K562 (cell line): ENCODE measurements at regions not wholly inside any gene's neighbourhood (a gene's known extent, or its start where the extent isn't known, plus 50 kb on each side); places are given as distances from the start of the nearest gene placed in this dataset.

Source experiments
- AFF1 ChIP-seq, 2 experiments: fragments of 450-650 bp; IDR thresholded peaks; 2 replicates each; pipeline ENCODE4 v1.6.1; 2018; ENCODE audit warnings: mild to moderate bottlenecking in 2 of 2, low read depth in 1 of 2; ENCODE audit not compliant: partially characterized antibody in 2 of 2
- BCOR ChIP-seq: fragments of 450-650 bp; IDR thresholded peaks from 2 replicates; pipeline ENCODE4 v1.6.1; 2016
- BRF2 ChIP-seq: IDR thresholded peaks from 3 replicates; pipeline ENCODE4 v1.6.1; 2011; ENCODE audit warnings: borderline replicate concordance, mild to moderate bottlenecking; ENCODE audit not compliant: insufficient read length, insufficient read depth
- CHCHD3 ChIP-seq: fragments of 250-450 bp; sonication (Bioruptor Pico); IDR thresholded peaks from 2 replicates; pipeline ENCODE4 v2.1.2; 2022; ENCODE audit warnings: mild to moderate bottlenecking
- DPF2 ChIP-seq: fragments of 450-650 bp; IDR thresholded peaks from 2 replicates; pipeline ENCODE4 v1.6.1; 2016
- GTF2E2 ChIP-seq: fragments of 200-800 bp; sonication (Bioruptor generic); IDR thresholded peaks from 2 replicates; pipeline ENCODE4 v1.6.1; 2016; ENCODE audit warnings: missing genetic modification characterization, missing compliant biosample characterization
- HDAC2 ChIP-seq: fragments of 450-650 bp; IDR thresholded peaks from 2 replicates; pipeline ENCODE4 v1.6.1; 2016; ENCODE audit warnings: mild to moderate bottlenecking
- JUND ChIP-seq, 2 experiments: IDR thresholded peaks; 2 replicates in 1 of 2; 3 replicates in 1 of 2; pipeline ENCODE4 v1.6.1; 2011; ENCODE audit warnings: borderline replicate concordance in 2 of 2, low read depth in 2 of 2, low read length in 2 of 2, improper control_type of control experiment in 1 of 2, missing biosample characterization in 1 of 2, missing genetic modification characterization in 1 of 2, missing genetic modification reagents in 1 of 2
- NEUROD1 ChIP-seq: fragments of 150-350 bp; IDR thresholded peaks from 2 replicates; pipeline ENCODE4 v1.6.1; 2014; ENCODE audit warnings: borderline replicate concordance, low read length, low read depth; ENCODE audit not compliant: partially characterized antibody
- SMARCE1 ChIP-seq: fragments of 450-650 bp; IDR thresholded peaks from 2 replicates; pipeline ENCODE4 v1.7.1; 2016; ENCODE audit warnings: mild to moderate bottlenecking
- TBL1XR1 ChIP-seq, 2 experiments: IDR thresholded peaks; 2 replicates each; pipeline ENCODE4 v1.6.1; 2012; ENCODE audit warnings: improper control_type of control experiment in 2 of 2, low read length in 2 of 2, mild to moderate bottlenecking in 1 of 2
- ZBTB1 ChIP-seq: sonication (generic); formaldehyde crosslinking; IDR thresholded peaks from 2 replicates; pipeline ENCODE4 v1.8.1; 2023; ENCODE audit warnings: missing genetic modification reagents, low read depth, mild to moderate bottlenecking, borderline replicate concordance
- TF ChIP-seq, protein P1 (sequence below), 3 experiments: IDR thresholded peaks in 2 of 3; conservative IDR thresholded peaks in 1 of 3; 2 replicates each; pipeline ENCODE4 v1.5.1; 2011 to 2012; ENCODE audit warnings: low read length in 3 of 3, mild to moderate bottlenecking in 3 of 3, control low read depth in 2 of 3, improper control_type of control experiment in 1 of 3, inconsistent platforms in 1 of 3, low read depth in 1 of 3, mixed read lengths in 1 of 3, moderate library complexity in 1 of 3; ENCODE audit not compliant: insufficient read depth in 2 of 3
- TF ChIP-seq, protein P2 (sequence below): fragments of 250-450 bp; sonication (Bioruptor Pico); IDR thresholded peaks from 2 replicates; pipeline ENCODE4 v1.4.0; 2020; ENCODE audit warnings: mild to moderate bottlenecking, moderate library complexity

- TF ChIP-seq JUND (IDR thresholded peaks at IDR 0.05; ENCODE audit: borderline replicate concordance, low read depth, low read length), result no peak
- peak; percentile 24; the same call in 1 of the 3 replicates for TF ChIP-seq JUND (tag; IDR thresholded peaks at IDR 0.05; ENCODE audit: borderline replicate concordance, low read depth, low read length)
- peak; percentile 60; the same call in 1 of the 2 replicates for TF ChIP-seq HDAC2
- TF ChIP-seq NEUROD1, result no peak
- TF ChIP-seq CHCHD3 (CRISPR knock-in tag), result no peak
- no peak for TF ChIP-seq SMARCE1
- no peak for TF ChIP-seq ZBTB1
- TF ChIP-seq, protein P1, sequence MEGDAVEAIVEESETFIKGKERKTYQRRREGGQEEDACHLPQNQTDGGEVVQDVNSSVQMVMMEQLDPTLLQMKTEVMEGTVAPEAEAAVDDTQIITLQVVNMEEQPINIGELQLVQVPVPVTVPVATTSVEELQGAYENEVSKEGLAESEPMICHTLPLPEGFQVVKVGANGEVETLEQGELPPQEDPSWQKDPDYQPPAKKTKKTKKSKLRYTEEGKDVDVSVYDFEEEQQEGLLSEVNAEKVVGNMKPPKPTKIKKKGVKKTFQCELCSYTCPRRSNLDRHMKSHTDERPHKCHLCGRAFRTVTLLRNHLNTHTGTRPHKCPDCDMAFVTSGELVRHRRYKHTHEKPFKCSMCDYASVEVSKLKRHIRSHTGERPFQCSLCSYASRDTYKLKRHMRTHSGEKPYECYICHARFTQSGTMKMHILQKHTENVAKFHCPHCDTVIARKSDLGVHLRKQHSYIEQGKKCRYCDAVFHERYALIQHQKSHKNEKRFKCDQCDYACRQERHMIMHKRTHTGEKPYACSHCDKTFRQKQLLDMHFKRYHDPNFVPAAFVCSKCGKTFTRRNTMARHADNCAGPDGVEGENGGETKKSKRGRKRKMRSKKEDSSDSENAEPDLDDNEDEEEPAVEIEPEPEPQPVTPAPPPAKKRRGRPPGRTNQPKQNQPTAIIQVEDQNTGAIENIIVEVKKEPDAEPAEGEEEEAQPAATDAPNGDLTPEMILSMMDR (IDR thresholded peaks at IDR 0.05 in 2 of 3, conservative IDR thresholded peaks at IDR 0.05 in 1 of 3; ENCODE audit: insufficient read depth in 2 of 3, low read depth in 1 of 3, low read length in 3 of 3), result peak; percentile 14 to 68 (median 68); a peak in 5 of 6 replicates
- TF ChIP-seq AFF1 (IDR thresholded peaks at IDR 0.05; ENCODE audit: low read depth in 1 of 2, partially characterized antibody in 2 of 2), result peak in 1 of 2 experiments; percentile 19
- TF ChIP-seq BCOR, result peak; percentile 70
- TF ChIP-seq, protein P2, sequence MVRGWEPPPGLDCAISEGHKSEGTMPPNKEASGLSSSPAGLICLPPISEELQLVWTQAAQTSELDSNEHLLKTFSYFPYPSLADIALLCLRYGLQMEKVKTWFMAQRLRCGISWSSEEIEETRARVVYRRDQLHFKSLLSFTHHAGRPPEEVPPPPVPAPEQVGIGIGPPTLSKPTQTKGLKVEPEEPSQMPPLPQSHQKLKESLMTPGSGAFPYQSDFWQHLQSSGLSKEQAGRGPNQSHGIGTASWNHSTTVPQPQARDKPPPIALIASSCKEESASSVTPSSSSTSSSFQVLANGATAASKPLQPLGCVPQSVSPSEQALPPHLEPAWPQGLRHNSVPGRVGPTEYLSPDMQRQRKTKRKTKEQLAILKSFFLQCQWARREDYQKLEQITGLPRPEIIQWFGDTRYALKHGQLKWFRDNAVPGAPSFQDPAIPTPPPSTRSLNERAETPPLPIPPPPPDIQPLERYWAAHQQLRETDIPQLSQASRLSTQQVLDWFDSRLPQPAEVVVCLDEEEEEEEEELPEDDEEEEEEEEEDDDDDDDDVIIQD, result no peak
- no peak for TF ChIP-seq TBL1XR1 (IDR thresholded peaks at IDR 0.05; ENCODE audit: low read length in 2 of 2)
- no peak for TF ChIP-seq GTF2E2 (tag)
- no peak for TF ChIP-seq BRF2
- 0 out of 2 replicates have a peak, but pooled peaks have one; percentile 24 for TF ChIP-seq DPF2
Measured at GRCh38 chr3:182710557-182711157, 82.6 kb upstream of the ATP11B start (continued).
